ENCODE measurements at regions not wholly inside any gene's neighbourhood (a gene's known extent, or its start where the extent isn't known, plus 50 kb on each side); places are given as distances from the start of the nearest gene placed in this dataset.

DNA sequence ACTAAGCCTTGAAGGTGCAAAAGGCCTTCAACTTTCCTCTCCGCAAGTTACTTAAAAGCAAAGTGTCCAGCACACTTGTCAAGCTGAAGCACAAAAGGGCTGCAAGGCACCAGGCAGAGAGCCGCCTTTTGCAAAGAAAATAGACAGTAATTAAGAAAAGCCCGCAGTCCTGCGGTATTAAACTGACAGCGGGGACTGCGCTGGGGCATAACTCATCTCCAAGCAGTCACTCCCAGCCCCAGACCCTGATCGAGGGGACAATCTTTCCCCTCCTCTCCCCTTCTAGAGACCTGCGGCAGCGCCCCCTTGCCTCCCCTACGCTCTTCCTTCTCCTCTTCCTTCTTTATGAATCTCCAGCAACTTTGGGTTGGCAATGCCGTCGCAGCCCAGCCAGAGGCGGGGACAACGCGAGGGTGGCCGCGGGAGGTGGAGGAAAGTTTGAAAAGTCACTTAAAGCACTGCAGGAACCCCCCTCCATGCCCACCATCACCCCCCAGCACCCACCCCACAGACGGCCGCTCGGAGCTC lies 200.9 kb upstream of the CAND1 start:
- TF ChIP-seq, protein P1, sequence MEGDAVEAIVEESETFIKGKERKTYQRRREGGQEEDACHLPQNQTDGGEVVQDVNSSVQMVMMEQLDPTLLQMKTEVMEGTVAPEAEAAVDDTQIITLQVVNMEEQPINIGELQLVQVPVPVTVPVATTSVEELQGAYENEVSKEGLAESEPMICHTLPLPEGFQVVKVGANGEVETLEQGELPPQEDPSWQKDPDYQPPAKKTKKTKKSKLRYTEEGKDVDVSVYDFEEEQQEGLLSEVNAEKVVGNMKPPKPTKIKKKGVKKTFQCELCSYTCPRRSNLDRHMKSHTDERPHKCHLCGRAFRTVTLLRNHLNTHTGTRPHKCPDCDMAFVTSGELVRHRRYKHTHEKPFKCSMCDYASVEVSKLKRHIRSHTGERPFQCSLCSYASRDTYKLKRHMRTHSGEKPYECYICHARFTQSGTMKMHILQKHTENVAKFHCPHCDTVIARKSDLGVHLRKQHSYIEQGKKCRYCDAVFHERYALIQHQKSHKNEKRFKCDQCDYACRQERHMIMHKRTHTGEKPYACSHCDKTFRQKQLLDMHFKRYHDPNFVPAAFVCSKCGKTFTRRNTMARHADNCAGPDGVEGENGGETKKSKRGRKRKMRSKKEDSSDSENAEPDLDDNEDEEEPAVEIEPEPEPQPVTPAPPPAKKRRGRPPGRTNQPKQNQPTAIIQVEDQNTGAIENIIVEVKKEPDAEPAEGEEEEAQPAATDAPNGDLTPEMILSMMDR (IDR thresholded peaks at IDR 0.05; ENCODE audit: borderline replicate concordance, extremely low read depth, low read length, poor library complexity, severe bottlenecking): no peak
- TF ChIP-seq EZH2 (IDR thresholded peaks at IDR 0.05; ENCODE audit: borderline replicate concordance, low read depth, low read length, severe bottlenecking): no peak
